ENCODE measurements at regions not wholly inside any gene's neighbourhood (a gene's known extent, or its start where the extent isn't known, plus 50 kb on each side); places are given as distances from the start of the nearest gene placed in this dataset.
A peak's percentile ranks its signal among the peaks of the same experiment; 100 is the strongest.
"Not testable (repeated sequence)": the region's sequence is repeated elsewhere in the genome, so short reads cannot be mapped to it uniquely, and the experiment has no call there.

GRCh38 chr16:7820816-7821215 lies 488.2 kb downstream of the RBFOX1 start:
- DNase-seq, result peak; percentile 30

- DNase-seq, result peak; percentile 58
These were observed 473.2 kb downstream of the RBFOX1 start for GRCh38 chr16:7805686-7806396.

- no peak for DNase-seq
These were observed 472.1 kb downstream of the RBFOX1 start for GRCh38 chr16:7804635-7805195.

GRCh38 chr16:7792346-7792745 lies 459.7 kb downstream of the RBFOX1 start:
- DNase-seq, result no peak

GRCh38 chr16:7791028-7791590 lies 458.5 kb downstream of the RBFOX1 start:
- no peak for DNase-seq

GRCh38 chr16:7775072-7775488 lies 442.4 kb downstream of the RBFOX1 start:
- no peak for DNase-seq

GRCh38 chr16:7772722-7773121 lies 440.1 kb downstream of the RBFOX1 start:
- DNase-seq, result no peak

GRCh38 chr16:7769091-7769490 lies 436.4 kb downstream of the RBFOX1 start:
- DNase-seq, result not testable (repeated sequence)

- DNase-seq, result no peak
These were observed 432.5 kb downstream of the RBFOX1 start for GRCh38 chr16:7765079-7765550.

GRCh38 chr16:7763111-7763510 lies 430.5 kb downstream of the RBFOX1 start:
- no peak for DNase-seq
